MG63 (cell line): ENCODE measurements at regions not wholly inside any gene's neighbourhood (a gene's known extent, or its start where the extent isn't known, plus 50 kb on each side); places are given as distances from the start of the nearest gene placed in this dataset.

ENCODE experiments used
- DNase-seq: peaks from one replicate; pipeline ENCODE4 v3.0.0-alpha.2; 2020
- H3K27me3 ChIP-seq: fragments of 250-450 bp; sonication (Bioruptor Pico); 2 replicates; pipeline ENCODE4 v1.5.1; 2020; ENCODE audit warnings: mild to moderate bottlenecking, moderate library complexity
- H3K36me3 ChIP-seq: fragments of 250-450 bp; sonication (Bioruptor Pico); 2 replicates; pipeline ENCODE4 v1.5.1; 2020; ENCODE audit warnings: mild to moderate bottlenecking, moderate library complexity
- H3K4me3 ChIP-seq: fragments of 250-450 bp; sonication (Bioruptor Pico); 2 replicates; pipeline ENCODE4 v1.5.1; 2020; ENCODE audit warnings: mild to moderate bottlenecking, moderate library complexity
- H3K9me3 ChIP-seq: fragments of 250-450 bp; sonication (Bioruptor Pico); 2 replicates; pipeline ENCODE4 v1.5.1; 2020; ENCODE audit warnings: mild to moderate bottlenecking, moderate library complexity

DNA sequence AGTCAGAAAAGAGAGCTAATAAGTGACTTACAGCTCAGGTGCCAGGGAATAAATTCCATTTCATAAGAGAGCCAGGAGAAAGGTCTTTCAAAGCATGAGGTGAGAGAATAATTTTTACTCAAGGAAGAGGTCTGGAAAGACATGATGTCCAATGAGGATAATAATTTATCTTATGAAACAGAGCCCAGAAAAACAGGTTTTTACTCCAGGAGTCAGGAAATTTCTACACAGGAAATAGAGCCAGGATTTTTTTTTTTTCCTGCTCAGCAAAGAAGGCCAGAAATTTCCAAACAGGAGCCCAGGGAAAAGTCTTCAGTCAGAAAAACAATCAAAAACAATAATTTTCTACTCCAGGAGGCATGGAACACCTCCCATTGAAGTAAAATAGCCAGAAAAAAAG is 1185.7 kb upstream of the TSPY4 start:
- Histone ChIP-seq H3K9me3 (no peaks in the 10 kb centered on the region), H3K36me3 (no peaks in the 10 kb centered on the region), H3K4me3 (no peak overlapping the region), H3K27me3 (no peaks in the 10 kb centered on the region)
- no peak for DNase-seq

DNA sequence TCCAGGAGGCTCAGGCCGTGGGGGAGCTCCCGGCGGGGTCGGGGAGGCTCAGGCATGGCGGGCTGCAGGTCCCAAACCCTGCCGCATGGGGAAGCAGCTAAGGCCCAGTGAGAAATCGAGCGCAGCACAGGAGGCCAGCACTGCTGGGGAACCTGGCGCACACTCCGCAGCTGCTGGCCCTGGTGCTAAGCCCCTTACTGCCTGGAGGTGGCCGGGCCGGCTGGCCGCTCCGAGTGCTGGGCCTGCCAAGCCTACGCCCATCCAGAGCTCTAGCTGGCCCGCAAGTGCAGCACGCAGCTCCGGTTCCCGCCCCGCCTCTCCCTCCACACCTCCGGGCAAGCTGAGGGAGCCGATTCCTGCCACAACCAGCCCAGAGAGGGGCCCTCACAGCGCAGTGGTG is 1208.7 kb upstream of the TSPY4 start:
- Histone ChIP-seq H3K9me3 (no peaks in the 10 kb centered on the region), H3K4me3 (no peak overlapping the region), H3K36me3 (no peaks in the 10 kb centered on the region), H3K27me3 (no peaks in the 10 kb centered on the region)
- no peak for DNase-seq

DNA sequence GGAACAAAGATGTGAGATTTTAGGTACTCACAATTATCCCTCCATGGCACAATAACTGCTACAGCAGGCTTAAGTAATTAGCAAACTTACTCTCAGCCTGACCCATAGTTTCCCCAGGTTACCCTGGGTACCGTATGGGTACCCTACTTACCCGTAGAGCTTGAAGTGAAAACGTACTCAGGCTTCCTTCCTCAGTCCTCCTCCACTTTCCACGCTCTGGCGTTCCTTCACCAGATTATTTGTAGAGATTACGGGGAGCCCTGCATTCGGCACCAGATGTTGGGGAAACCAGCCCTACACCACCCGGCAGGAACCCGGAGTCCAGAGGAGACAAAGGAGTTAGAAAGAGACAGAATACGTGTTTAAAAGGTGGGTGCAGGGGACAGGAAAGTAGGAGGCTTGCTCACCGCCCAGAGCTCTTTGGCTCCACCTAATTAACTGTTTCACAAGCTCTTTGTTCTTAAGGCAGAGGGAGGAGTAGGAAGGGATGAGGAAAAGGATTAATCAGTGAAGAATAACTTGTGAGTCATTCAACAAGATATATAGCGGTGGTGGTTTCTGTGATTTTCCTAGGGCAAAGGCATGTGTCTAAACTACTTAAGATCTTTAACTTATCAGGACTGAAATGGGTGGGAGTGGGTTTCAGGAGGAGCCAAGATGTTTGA is 1211.2 kb upstream of the TSPY4 start:
- DNase-seq = no peak
- no peaks in the 10 kb centered on the region for H3K27me3 ChIP-seq
- H3K4me3 ChIP-seq = no peak overlapping the region
- H3K36me3 ChIP-seq = no peaks in the 10 kb centered on the region
- no peaks in the 10 kb centered on the region for H3K9me3 ChIP-seq

DNA sequence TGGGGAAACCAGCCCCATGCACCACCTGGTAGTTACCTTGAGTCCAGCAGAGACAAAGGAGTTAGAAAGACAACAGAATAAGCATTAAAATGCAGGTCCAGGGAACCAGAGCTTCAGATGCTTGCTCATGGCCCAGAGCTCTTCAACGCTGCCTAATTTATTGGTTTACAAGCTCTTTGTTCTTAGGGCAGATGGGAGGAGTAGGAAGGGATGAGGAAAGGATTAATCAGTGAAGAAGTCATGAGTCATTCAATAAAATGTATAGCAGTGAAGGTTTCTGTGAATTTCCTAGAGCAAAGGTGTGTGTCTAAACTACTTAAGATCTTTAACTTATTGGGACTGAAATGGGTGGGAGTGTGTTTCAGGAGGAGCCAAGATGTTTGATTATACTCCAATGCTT is 1210.3 kb upstream of the AMELY start:
- DNase-seq = no peak
- Histone ChIP-seq H3K36me3 (no peaks in the 10 kb centered on the region), H3K4me3 (no peak overlapping the region), H3K27me3 (no peaks in the 10 kb centered on the region), H3K9me3 (no peaks in the 10 kb centered on the region)

DNA sequence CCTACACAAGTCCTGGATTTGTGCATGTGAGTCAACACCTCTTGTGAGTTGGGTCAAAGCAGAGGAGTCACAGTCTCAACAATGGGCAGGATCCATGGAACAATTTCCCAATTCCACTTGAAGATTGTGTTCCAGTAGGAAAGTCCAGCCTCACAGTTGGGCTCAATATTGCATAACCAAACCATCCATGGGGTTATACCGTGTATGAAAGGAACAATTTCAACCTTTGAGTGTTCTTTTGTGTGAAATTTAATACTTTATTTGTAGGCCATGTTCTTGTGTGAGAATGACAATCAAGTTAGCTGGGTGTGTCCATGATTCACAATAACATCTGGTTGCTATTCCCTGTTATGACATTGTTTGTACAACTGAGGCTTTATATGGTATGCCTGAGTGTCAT is 1182.9 kb upstream of the AMELY start:
- Histone ChIP-seq H3K36me3 (no peaks in the 10 kb centered on the region), H3K9me3 (no peaks in the 10 kb centered on the region)
- no peak for DNase-seq

DNA sequence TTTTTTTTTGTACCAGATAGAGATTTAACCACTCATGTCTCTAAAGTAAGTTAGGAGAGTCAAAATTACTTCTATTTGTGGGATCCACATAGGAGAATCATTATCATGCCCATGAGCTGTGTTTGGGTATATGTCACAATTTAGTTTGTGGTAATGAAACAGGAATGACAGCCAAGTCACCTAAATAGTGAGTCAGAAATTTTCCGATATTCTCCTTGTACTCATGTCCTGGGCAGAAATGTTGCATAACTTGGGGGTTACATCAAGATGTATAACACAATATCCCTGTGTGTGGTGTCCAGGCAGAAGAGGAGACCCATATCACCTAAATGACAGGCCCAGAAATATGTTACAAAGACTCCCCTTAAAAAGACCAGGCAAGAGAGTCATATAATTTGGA is 1181.4 kb upstream of the AMELY start:
- Histone ChIP-seq H3K4me3 (no peak overlapping the region), H3K36me3 (no peaks in the 10 kb centered on the region), H3K9me3 (no peaks in the 10 kb centered on the region), H3K27me3 (no peaks in the 10 kb centered on the region)
- no peak for DNase-seq

More for the DNA sequence above, 1182.9 kb upstream of the AMELY start:
- H3K27me3 ChIP-seq = no peaks in the 10 kb centered on the region
- H3K4me3 ChIP-seq = no peak overlapping the region

DNA sequence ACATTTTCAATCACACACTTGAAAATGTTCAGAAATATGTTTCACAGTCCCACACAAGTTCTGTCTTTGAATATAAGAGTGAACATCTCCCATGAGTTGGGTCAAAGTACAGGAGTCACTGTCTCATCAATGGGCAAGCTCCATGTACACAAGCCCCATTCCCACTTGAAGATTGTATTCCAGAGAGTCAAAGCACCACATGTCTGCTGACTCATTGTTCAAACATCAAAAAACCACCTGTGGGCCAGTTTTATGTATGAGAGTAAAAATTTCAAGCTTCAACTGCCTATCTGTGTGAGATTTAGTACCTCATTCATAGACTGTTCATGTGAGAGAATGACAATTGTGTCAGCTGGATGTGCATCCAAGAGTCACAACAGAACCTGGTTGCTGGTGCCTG is 1174.4 kb upstream of the AMELY start:
- H3K36me3 ChIP-seq = no peaks in the 10 kb centered on the region
- no peak overlapping the region for H3K4me3 ChIP-seq
- no peak for DNase-seq
- H3K27me3 ChIP-seq = no peaks in the 10 kb centered on the region
- H3K9me3 ChIP-seq = no peaks in the 10 kb centered on the region

DNA sequence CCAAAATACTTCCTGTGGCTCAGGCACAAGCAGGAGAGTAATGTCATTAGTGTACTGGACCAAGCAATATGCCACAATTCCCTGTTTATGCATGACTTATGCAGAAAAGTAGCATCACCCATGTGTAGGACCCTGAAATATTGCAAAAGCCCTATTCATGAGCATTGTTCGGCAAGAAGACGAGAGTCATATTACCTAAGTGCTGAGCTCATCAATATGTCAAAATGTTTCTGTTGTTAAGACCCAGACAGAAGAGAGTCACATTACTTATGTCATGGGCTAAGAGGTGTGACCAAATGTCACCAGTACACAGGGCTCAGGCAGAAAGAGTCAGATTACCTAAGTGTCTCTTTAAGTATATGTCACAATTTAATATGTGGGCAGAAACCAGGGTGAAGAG is 1172.6 kb upstream of the AMELY start:
- no peak for DNase-seq
- no peaks in the 10 kb centered on the region for H3K27me3 ChIP-seq
- H3K4me3 ChIP-seq = no peak overlapping the region
- no peaks in the 10 kb centered on the region for H3K36me3 ChIP-seq
- no peaks in the 10 kb centered on the region for H3K9me3 ChIP-seq

DNA sequence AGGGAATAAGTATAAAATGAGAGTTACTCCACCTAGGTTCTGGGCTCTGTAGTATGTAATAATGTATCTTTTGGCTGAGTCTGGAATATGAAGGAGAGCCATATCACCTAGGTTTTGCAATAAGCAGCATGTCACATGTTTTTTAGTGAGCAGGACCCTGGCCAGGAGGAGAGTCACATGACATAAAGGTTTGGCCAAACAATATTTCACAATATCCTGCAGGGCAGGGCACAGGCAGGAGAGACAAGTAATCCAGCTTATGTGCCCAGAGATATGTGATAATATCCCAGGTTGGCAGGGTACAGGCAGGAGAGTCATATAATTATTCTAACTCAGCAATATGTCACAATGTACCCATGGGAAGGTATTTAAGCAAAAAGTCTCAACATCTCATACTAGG is 1169.6 kb upstream of the AMELY start:
- H3K9me3 ChIP-seq = no peaks in the 10 kb centered on the region
- no peak overlapping the region for H3K4me3 ChIP-seq
- DNase-seq = no peak
- no peaks in the 10 kb centered on the region for H3K27me3 ChIP-seq
- H3K36me3 ChIP-seq = no peaks in the 10 kb centered on the region

DNA sequence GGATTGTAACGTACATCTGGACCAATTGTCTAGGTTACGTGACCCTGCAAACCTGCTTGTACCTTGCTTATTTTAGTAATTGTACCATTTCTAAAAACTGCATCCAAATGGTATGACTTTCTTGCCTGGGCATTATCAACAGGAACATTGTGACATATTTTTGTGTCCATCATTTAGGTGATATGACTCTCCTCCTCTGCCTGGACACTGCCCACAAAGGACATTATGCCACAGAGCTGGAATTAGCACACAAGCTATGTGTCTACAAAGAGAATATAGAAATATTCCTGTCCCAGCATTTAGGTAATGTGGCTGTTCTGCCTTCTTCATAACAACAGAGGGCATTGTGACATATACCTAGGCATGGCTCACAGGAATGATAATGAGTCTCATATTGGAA is 1153.7 kb upstream of the AMELY start:
- Histone ChIP-seq H3K9me3 (no peaks in the 10 kb centered on the region), H3K4me3 (no peak overlapping the region)

DNA sequence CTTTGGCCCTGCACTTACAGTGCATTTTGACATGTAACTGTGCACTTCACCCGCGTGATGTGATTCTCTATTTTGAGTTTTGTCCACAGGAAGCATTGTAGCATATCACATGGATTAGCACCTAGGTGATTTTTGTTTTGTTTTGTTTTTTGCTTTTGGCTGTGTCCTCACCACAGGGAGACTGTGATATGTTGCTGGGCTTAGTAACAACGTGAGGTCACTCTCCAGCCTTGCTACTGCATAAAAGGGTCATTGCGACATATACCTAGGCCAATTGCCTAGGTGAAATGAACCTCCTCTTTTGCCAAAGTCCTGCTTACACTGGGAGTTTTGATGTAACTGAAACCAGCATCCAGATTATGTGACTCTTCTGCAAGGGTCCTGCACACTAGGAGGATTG is 1152.9 kb upstream of the AMELY start:
- no peaks in the 10 kb centered on the region for H3K9me3 ChIP-seq
- H3K27me3 ChIP-seq = no peaks in the 10 kb centered on the region
- no peaks in the 10 kb centered on the region for H3K36me3 ChIP-seq
- DNase-seq = no peak
- H3K4me3 ChIP-seq = no peak overlapping the region

More for the DNA sequence above, 1153.7 kb upstream of the AMELY start:
- H3K36me3 ChIP-seq = no peaks in the 10 kb centered on the region
- no peak for DNase-seq
- H3K27me3 ChIP-seq = no peaks in the 10 kb centered on the region

DNA sequence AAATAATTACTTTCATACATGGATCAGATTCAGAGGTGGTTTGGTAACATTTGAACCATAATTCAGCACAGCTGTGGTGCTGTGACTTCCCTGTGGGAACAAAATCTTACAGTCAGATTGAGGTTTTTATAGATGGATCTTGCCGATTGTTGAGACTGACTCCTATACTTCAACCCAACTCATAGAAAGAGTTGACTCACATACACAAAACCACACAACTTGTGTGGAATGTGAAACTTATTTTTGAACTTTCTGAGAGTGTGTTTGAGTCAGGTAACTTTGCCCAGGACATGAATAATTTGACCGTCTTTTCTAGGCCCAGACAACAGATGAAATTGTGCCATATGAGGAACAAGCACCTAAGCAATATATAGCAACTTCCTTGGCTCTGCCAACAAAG is 1152.4 kb upstream of the AMELY start:
- Histone ChIP-seq H3K9me3 (no peaks in the 10 kb centered on the region), H3K27me3 (no peaks in the 10 kb centered on the region), H3K4me3 (no peak overlapping the region), H3K36me3 (no peaks in the 10 kb centered on the region)
- no peak for DNase-seq

DNA sequence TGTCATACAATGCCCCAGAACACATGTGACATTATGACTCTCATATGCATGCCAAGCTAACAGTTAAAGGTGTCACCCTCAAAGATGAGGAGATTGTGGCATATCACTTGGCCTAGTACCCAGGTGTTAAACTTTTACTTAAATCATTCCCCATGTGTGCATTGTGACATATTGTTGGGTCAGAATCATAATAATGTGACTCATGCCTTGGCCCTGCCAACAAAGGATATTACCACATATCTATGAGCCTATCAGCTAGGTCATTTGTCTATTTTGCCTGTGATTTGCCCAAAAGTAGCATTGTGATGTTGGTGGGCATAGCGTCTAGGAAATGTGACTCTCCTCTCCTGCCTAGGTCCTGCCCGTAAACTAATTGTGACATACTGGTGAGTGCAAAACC is 1147.1 kb upstream of the AMELY start:
- Histone ChIP-seq H3K4me3 (no peak overlapping the region), H3K9me3 (no peaks in the 10 kb centered on the region), H3K36me3 (no peaks in the 10 kb centered on the region), H3K27me3 (no peaks in the 10 kb centered on the region)
- DNase-seq = peak; percentile 0

DNA sequence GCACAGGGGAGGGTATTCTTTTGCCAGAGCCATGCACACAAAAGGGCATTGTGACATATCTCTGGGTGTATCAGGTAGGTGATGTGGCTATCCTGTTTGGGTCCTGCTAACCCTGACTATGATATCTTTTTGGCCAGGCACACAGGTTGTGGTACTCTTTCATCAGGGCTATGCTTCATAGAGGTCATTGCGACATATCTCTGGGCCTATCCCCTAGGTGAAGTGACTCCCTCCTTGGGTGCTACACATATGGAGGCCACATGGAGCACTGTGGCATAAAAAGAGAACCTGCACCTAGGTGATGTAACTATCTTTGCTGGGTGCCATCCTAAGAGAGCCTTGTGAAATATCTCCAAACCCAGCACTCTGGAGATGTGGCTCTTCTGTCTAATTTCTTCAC is 1139.8 kb upstream of the AMELY start:
- Histone ChIP-seq H3K9me3 (no peaks in the 10 kb centered on the region), H3K4me3 (no peak overlapping the region), H3K36me3 (no peaks in the 10 kb centered on the region), H3K27me3 (no peaks in the 10 kb centered on the region)
- DNase-seq = no peak

DNA sequence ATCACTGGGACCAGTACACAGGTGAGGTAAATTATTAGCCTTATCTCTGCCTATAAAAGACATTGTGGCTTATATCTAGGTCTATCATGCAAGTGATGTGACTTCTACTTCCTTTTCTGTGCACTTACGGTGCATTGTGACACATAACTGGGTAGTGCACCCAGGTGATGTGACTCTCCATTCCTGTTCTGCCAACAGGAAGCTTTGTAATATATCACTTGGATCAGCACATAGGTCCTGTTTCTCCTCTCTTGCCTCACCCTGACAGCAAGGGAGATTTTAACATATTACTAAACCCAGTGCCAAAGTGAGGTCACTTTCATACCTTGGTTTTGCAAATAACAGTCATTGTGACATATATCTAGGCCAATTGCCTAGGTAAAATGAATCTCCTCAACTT is 1129.7 kb upstream of the AMELY start:
- Histone ChIP-seq H3K9me3 (no peaks in the 10 kb centered on the region), H3K27me3 (no peaks in the 10 kb centered on the region), H3K36me3 (no peaks in the 10 kb centered on the region), H3K4me3 (no peak overlapping the region)
- no peak for DNase-seq

DNA sequence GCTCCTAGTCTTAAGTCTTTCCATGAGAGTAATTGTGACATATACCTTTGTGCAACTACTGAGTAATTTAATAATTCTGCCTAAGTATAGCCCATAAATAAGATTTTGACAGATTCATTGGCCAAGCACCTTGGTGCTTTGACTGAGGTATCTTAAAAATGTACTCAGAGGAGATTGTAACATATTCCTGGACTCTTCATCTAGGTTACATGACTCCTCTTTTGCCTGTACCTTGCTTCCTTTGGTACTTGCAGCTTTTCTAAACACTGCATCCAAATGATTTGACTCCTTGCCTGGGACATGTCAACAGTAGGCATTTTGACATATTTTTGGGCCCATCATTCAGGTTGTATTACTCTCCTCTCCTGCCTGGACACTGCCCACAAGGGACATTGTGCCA is 1125.0 kb upstream of the AMELY start:
- Histone ChIP-seq H3K27me3 (no peaks in the 10 kb centered on the region), H3K9me3 (no peaks in the 10 kb centered on the region), H3K4me3 (no peak overlapping the region), H3K36me3 (no peaks in the 10 kb centered on the region)
- no peak for DNase-seq

DNA sequence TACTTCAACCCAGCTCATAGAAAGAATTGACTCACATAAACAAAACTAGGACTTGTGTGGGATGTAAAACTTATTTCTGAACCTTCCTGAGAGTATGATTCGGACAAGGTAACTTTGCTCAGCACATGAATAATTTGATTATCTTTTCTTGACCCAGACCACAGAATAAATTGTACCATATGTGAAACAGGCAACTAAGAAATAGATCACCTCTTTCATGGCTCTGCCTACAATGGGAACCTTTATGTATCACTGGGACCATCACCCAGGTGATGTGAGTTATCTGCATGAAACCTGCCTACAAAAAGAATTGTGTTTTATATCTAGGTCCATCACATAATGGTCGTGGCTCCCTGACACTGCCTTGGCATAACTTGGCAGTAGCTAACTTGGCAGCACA is 1124.1 kb upstream of the AMELY start:
- no peaks in the 10 kb centered on the region for H3K9me3 ChIP-seq
- no peak overlapping the region for H3K4me3 ChIP-seq
- H3K36me3 ChIP-seq = no peaks in the 10 kb centered on the region
- no peak for DNase-seq
- no peaks in the 10 kb centered on the region for H3K27me3 ChIP-seq

DNA sequence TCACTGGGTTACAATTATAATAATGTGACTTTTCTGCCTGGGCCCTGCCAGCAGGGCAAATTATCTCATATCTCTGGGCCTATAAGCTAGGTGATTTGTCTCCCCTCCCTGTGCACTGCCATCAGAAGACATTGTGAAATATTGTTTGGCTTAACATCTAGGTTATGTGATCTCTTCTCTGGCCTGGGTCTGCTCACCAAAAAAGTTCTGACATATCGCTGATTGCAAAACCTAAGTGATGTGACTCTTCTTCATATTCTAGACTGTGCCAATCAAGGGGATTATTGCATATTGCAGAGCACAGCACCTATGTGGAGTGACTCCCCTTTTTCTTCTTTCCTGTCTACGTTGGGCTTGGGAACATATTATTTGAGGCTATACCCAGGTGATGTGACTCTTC is 1123.1 kb upstream of the AMELY start:
- Histone ChIP-seq H3K27me3 (no peaks in the 10 kb centered on the region), H3K36me3 (no peaks in the 10 kb centered on the region), H3K9me3 (no peaks in the 10 kb centered on the region), H3K4me3 (no peak overlapping the region)
- DNase-seq = no peak

DNA sequence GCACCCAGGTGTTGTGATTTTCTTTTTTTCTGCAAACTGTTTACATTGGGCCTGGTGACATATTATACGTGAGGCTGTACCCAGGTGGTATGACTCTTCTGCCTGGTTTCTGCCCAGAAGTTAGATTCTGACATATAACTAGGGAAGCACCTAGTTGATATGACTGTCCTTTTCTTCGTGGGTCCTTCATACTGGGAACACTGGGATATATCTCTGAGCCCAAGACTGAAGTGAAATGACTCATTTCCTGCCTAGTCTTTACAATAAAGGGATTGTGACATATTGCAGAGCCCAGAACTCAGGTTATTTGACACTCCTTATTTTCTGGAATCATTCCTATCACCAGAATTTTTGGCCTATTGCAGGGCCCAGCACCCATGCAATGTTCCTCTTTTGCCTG is 1121.6 kb upstream of the AMELY start:
- no peak for DNase-seq
- H3K9me3 ChIP-seq = no peaks in the 10 kb centered on the region
- H3K4me3 ChIP-seq = no peak overlapping the region
- no peaks in the 10 kb centered on the region for H3K27me3 ChIP-seq
- no peaks in the 10 kb centered on the region for H3K36me3 ChIP-seq
